LHCN-M2 (cell line): ENCODE measurements at regions not wholly inside any gene's neighbourhood (a gene's known extent, or its start where the extent isn't known, plus 50 kb on each side); places are given as distances from the start of the nearest gene placed in this dataset.
"Not testable (repeated sequence)": the region's sequence is repeated elsewhere in the genome, so short reads cannot be mapped to it uniquely, and the experiment has no call there.

ENCODE experiments used
- DNase-seq: peaks from one replicate; pipeline ENCODE4 v3.0.0-alpha.2; 2012; ENCODE audit warnings: low read depth

DNA sequence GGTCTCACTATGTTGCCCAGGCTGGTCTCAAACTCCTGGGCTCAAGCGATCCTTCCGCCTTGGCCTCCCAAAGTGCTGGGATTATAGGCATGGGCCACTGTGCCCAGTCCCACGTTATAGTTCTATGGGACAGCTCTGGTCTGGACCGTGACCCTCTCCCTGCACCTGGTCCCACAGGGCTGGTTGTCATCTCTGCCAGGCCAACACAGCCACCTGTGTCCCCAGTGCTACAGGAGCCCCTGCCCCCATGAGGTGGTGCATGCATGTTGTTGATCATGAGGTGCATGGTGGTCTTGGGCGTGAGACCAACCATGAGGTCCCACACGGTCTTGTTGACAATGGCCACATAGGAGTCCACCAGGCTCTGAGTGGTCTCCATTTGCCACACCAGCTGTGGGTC is 51.0 kb upstream of the UBE2Q2 start:
- DNase-seq = not testable (repeated sequence)

DNA sequence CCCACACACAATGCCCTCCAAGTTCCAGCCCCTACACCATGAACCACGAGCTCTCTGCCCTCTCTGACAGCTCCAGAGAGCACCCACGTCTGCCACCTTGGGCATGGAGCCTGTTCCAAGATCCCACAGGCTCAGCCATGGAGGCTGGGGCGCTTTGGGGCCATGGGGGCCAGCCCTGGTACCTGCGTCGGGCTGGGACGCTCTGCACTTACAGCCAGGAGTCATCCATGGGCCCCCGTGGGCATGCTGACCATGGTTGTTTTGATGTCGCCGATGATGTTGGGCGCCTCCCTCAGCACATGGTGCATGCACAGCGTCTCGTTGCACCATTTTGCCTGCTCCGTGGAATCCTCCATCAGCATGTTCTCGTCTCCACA is 51.9 kb upstream of the UBE2Q2 start:
- DNase-seq = no peak

DNA sequence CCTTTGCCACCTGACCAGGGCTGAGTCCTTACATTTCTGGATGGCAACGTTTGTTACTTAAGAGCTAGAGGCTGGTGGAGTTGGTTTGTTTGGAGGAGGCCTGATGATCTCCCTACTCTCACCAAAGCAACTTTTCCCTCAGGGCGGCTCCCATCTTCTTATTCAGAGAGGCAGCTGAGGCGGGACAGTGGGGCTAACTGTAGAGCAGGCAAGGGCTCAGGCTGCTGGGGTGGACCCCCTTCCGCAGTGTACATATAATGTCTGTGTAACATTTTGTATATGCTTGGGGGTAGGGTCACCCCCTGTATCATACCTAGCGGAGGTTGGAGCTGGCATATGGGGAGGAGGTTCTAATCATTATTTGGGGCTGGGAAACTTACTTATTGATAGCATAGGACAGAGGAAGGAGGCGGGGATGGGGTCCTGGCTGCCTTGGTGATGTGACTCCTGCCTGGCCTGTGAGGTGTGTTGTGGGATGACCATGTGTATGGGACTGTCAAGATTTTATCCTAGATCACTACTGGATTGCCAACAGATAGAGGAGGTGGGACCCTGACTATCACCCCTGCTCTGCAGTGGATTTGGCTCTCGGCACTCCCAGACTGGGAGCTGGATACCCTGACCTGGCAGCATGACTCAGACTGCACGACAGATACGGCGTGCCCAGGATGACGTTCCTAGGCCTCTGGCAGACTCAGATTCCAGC is 52.5 kb upstream of the UBE2Q2 start:
- DNase-seq = no peak

DNA sequence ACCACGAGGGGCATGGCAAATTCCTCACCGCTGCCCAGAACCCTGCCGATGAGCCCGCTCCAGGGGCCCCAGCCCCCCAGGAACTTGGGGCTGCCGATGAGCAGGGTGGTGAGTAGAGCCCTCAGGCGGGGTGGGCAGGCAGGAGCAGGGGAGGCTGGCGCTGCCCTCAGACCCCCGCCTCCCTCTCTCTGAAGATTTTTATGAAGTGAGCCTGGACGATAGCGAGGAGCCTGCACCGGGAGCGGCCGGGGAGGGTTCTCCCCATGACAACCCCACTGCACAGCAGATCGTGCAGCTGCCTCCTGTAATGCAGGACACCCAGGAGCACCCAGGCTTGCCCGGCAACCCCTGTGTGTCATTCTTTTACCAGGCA is 56.7 kb upstream of the UBE2Q2 start:
- DNase-seq = no peak

- no peak for DNase-seq
Observed at GRCh38 chr15:75785771-75786574, 57.3 kb upstream of the UBE2Q2 start.

GRCh38 chr15:75784511-75785480 is 58.5 kb upstream of the UBE2Q2 start:
- DNase-seq = not testable (repeated sequence)

GRCh38 chr15:75783566-75783965 is 59.7 kb upstream of the UBE2Q2 start:
- DNase-seq = not testable (repeated sequence)

GRCh38 chr15:75782926-75783325 is 60.3 kb upstream of the UBE2Q2 start:
- DNase-seq = no peak

- DNase-seq = not testable (repeated sequence)
Observed at GRCh38 chr15:75780995-75781394, 62.3 kb upstream of the UBE2Q2 start.

GRCh38 chr15:75779504-75779903 is 63.7 kb upstream of the UBE2Q2 start:
- DNase-seq = no peak

DNA sequence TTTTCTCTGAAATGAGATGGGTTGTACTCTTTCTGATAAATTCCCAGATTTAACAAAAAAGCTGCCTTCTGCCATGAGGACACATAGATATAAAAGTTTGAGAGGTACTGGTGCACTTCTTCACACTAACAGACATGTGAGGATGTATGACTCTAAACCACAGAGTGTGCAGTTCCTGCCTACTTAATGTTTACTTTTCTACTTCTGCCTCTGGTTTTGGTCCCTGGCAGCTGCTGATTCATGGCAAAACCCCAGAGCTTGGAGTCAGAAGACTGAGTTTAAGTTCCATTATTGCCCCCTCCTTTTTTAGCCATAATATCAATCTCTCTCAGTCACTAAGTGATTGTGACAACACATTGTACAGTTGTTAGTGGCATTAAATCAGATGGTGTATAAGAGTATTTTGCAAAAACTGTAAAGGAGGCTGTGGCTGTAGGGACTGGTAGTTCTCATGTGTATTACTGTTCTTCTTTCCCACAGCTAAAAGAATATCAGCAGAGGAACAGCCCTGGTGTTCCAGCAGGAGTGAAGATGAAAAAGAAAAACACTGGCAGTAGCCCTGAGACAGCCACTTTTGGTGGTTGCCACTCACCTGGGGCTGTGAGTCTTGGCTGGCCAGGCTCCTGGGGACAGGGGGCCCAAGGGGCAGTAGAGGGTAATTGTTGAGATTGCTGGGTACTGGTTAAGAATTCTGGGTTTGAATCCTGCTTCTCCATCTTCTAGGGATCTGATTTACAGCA is 64.4 kb upstream of the CSPG4 start:
- DNase-seq = peak; percentile 77

DNA sequence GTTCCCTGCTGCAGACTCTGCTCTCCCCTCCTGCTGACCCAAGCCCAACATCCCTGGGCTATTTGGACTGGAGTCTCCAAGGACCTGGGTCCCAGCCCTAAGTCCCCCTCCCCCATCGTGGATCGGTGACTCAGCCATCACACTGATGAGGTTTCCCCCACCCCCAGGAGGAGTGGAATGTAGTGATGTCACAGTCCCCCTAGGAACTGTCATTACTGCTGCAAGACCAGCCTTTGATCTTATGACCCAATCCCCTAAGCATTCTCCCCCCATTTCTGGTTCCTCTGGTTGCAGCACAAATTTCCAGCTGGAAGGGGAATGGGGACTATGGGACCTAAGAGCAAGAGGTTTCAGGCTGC is 63.4 kb upstream of the CSPG4 start:
- peak; percentile 53 for DNase-seq

DNA sequence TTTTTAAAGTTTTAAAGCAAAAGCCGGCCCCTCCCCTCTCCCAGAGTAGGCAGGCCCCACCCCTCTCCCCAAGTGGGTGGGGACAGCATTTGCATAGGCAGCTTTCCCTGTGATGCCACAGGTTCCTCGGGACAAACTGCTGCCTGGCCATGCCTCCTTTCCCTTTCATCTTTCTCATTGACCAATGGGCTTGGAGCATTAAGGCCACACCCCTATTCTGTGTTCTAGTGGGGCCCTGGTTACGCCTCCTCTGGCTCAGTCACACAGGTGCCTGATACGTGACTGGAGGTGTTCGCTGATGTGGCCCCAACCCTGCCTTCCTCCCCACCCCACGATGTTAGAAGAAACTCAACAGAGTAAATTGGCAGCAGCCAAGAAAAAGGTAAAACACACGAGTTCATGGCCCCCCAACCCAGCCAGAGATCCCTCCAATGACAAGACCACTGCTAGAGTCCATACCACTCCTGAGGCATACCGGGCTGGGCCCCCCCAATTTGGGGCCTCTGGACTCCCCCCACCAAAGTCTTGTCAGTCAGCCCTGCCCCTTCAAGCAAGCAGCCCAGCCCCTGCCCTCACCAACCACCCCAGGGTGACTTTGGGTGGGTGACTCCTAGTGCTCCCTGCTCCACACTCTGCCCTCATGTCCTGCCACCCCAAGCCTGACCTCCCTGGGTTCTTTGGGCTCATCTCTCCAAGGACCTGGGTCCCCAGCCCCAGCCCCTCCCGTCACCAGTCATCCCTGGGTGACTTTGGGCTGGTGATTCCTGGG is 62.8 kb upstream of the CSPG4 start:
- DNase-seq = no peak

- DNase-seq = not testable (repeated sequence)
Observed at GRCh38 chr15:75773974-75774373, 61.3 kb upstream of the CSPG4 start.

DNA sequence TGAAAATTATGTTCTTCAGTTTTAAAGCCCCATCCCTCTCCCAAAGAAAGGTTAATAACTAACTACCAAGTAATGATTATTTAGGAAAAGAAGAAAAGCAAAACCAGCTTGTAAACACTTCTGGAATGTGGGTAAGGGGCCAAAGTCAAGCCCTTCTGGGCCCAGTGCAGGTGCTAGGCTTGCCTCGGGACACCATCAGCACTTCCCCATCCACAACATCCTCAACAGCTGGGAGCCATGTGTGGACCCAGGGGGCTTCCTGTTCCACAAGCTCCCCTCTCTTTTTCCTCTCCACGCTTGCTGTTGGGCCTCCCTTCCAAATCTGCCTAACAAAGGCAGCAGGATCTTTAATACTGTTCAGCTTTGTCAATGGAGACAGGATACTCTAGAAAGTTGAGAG is 58.4 kb upstream of the CSPG4 start:
- DNase-seq = not testable (repeated sequence)

- no peak for DNase-seq
Observed at GRCh38 chr15:75770131-75770530, 57.5 kb upstream of the CSPG4 start.

- DNase-seq = not testable (repeated sequence)
Observed at GRCh38 chr15:75768526-75768925, 55.9 kb upstream of the CSPG4 start.

- not testable (repeated sequence) for DNase-seq
Observed at GRCh38 chr15:75765551-75766305, 53.1 kb upstream of the CSPG4 start.

GRCh38 chr15:75764845-75765550 is 52.4 kb upstream of the CSPG4 start:
- DNase-seq = not testable (repeated sequence)
